ENCODE measurements at regions not wholly inside any gene's neighbourhood (a gene's known extent, or its start where the extent isn't known, plus 50 kb on each side); places are given as distances from the start of the nearest gene placed in this dataset.
"Not testable (repeated sequence)": the region's sequence is repeated elsewhere in the genome, so short reads cannot be mapped to it uniquely, and the experiment has no call there.

DNA sequence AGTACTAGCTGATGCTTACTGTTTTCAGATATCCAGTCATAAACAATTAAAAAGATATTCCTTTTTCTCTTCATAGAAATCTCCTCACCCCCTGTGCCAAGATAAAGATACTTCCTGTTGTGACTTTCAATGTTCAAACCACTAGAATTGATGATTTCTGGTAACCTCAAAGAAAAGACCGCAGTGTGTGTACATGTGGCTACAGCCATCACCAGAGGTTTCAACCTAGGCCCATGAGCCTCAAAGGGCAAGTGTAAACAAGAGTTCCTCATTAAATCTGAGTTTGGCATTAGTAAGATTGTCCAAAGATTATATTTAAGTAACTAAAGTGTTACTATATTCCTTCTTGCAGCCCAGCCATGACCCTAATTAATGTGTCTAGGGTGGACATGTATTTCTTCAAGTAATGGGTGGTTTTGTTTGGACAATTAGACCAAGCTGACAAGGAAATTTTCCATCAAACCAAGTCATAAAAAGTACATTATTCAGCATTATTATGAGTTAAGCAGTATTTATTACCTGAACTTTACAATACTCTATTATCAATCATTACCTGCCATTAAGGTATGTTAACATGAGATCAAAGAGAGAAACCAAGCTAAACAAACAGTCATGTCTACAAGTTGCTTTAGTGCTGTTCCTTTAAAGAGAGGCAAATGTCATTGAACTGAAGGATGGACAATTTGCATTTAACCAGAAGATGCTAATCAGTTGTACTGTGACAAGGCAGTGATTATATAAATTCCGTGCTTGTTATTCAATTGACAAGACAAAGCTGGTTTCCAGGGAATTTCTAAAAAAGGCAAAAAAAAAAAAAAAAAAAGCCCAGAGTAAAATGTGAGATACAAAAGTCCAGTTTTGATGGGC, 382.7 kb downstream of the LNPK start:
- no peak for DNase-seq (ENCODE audit: low read depth in 2 of 3, low spot score in 1 of 3)

DNA sequence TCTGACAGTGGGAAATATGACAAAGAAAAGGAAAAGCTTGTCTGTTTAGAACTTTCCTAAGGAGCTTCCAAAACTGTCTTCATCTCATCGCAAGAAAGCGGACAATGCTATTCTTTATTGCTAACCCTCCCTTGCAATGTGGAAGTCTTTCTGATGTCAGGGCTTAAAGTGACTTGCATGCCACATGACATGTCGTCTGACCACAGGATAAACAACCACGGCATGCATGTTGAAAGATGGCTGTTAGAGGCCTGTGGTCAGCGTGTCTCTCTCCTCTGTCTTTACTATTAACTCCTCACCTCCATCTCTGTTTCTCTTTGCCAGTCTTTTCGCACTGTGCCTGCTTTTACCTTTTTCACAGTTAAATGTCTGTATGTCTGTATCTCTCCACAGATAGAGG, 389.8 kb downstream of the LNPK start:
- DNase-seq (ENCODE audit: low read depth in 2 of 3, low spot score in 1 of 3), result no peak

DNA sequence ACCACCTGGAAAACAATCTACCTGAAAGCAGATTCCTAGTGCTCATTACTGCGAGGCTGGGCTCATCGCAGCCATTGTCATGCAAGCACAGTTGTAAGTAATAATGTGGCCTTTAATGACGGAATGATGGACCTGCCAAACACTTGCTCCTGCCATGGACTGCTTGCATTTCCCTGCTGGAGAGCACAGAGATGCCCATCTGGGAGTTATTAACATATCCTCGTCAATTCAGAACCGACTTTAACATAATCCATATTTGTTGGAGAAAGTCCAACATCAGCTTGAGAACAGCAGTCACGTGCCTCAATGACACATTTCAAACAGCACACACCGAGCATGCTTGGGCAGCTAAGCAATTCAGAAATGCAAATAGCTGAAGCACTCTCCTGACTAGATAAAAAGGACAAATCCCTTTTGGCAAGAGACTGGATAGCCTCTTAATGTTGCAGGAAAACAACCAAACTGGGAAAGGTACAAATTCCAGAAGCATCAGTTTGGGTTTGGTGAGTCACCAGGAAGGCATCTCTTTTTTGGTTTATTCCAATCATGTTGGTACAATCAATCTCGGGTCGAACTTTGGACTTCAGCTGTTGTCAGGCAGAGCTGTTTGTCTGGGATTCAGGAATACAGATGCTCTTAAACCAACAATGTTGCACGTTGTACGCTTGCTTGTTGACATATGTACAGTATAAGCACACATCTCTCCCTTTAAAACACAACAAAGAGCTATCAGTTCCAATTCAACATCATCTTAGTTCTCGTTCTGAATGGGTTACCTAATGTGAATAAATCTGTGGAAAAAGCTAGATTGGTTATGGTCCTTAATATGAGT, 395.8 kb downstream of the LNPK start:
- DNase-seq (ENCODE audit: low read depth in 2 of 3, low spot score in 1 of 3), result no peak

DNA sequence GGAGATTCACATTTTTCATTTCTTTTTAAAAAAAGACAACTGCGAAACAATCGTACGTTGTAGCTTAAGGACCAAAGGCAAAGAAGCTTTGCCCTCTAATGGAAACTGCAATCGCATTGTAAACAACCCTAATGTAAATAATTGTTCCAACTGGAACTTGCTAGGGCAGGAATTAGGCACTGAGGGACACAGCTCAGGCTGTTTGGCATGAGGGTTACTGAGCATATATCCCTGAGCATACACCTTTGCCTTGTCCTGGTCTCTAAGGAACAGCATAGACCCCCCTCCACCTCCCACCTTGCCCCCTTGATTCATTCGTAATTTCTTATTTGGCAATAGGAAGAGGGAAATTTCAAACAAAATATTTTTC, 396.4 kb downstream of the LNPK start:
- no peak for DNase-seq (ENCODE audit: low read depth in 2 of 3, low spot score in 1 of 3)

DNA sequence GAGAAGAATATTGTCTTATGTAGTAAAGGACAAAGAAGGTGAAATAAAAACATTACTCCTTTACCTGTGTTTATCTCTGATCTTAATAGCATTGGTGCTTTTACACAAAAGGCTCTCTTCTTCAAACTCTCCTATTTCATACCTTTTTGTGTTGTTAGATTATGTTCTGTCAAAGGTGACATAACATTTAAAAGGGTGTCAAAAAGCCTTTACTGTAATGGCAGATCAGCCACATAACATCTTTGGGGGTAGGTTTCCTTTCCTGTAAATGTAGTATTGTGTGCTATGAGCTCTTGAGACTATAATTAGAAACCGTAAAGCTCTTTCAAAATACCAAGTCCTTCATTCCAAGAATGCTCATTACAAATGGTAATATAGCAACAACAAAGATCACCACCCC, 400.1 kb downstream of the LNPK start:
- DNase-seq (ENCODE audit: low read depth in 2 of 3, low spot score in 1 of 3), result no peak

DNA sequence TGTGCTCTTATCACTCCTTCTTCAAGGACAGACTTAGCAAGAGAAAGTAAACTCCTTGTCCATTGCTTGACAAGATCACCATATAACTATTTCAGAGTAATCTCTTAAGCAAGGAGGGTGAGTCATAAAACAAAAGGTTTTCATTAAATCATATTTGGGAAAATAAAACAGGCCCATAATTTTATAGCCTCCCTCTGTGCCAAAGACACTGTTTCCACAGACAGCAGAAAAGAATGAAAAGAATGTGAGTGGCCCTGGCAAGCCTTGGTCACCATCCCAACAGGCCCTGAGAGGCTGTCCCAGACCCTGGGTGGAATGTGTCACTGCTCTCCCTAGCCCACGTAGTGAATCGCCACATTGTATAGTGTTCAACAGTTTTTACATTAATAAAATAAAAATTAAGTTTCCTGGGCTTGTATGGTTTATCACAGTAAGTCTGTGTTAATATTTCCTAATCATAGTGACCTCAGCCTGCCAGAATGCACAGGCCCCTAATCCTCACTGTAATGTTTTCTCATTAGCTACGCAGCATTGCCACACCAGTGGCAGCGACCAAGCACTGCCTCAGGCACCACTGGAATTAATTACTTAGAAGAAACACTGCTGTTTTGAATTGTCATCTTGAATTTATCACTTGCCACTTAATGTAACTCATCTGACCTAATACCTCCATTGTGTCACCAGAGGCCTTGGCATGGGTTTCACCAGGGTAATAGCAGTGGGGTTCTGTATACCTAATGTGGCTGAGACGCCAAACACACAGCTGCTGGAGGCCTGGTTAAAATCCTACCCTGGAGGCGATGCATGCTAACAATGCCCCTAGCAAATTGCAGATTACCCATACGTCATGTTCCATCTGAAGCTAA, 401.9 kb downstream of the LNPK start:
- no peak for DNase-seq (ENCODE audit: low read depth in 2 of 3, low spot score in 1 of 3)

DNA sequence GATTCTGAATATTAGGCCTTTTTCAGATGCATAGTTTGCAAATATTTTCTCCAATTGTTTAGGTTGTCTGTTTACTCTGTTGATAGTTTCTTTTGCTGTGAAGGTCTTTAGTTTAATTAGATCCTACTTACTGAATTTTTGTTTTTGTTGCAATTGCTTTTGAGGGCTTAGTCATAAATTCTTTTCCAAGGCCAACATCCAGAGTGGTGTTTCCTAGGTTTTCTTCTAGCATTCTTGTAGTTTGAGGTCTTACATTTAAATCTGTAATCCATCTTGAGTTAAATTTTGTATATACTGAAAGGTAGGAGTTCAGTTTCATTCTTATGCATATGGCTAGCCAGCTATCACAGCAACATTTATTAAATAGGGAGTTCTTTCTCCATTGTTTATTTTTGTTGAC, 404.8 kb downstream of the LNPK start:
- DNase-seq (ENCODE audit: low read depth in 2 of 3, low spot score in 1 of 3), result no peak

DNA sequence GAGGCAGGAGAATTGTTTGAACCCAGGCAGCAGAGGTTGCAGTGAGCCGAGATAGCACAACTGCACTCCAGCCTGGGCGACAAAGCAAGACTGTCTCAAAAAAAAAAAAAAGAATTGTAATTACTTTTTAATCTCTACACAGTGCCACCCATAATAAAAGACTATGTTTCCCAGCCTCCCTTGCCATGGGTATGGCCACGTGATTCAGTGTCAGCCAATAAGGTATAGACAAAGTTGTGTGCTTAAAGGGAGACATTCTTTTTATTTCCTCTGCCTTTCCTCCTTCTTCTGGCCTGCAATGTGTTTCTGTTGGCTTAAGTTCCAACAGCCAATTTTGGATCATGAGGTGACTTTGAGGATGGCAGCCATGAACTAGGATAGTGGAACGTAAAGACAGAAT, 406.9 kb downstream of the LNPK start:
- no peak for DNase-seq (ENCODE audit: low read depth in 2 of 3, low spot score in 1 of 3)

DNA sequence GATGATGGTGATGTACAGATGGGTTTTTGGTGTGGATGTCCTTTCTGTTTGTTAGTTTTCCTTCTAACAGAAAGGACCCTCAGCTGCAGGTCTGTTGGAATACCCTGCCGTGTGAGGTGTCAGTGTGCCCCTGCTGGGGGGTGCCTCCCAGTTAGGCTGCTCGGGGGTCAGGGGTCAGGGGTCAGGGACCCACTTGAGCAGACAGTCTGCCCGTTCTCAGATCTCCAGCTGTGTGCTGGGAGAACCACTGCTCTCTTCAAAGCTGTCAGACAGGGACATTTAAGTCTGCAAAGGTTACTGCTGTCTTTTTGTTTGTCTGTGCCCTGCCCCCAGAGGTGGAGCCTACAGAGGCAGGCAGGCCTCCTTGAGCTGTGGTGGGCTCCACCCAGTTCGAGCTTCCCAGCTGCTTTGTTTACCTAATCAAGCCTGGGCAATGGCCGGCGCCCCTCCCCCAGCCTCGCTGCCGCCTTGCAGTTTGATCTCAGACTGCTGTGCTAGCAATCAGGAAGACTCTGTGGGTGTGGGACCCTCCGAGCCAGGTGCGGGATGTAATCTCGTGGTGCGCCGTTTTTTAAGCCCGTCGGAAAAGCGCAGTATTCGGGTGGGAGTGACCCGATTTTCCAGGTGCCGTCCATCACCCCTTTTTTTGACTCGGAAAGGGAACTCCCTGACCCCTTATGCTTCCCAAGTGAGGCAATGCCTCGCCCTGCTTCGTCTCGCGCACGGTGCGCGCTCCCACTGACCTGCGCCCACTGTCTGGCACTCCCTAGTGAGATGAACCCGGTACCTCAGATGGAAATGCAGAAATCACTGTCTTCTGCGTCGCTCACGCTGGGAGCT, 408.2 kb downstream of the LNPK start:
- not testable (repeated sequence) for DNase-seq (ENCODE audit: low read depth in 2 of 3, low spot score in 1 of 3)

DNA sequence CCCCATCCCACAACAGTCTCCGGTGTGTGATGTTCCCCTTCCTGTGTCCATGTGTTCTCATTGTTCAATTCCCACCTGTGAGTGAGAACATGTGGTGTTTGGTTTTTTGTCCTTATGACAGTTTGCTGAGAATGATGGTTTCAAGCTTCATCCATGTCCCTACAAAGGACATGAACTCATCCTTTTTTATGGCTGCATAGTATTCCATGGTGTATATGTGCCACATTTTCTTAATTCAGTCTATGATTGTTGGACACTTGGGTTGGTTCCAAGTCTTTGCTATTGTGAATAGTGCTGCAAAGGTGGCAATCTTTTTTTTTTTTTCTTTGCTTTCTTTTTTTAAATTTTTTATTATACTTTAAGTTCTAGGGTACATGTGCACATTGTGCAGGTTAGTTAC, 406.7 kb upstream of the ATP5MC3 start:
- DNase-seq (ENCODE audit: low read depth in 2 of 3, low spot score in 1 of 3), result not testable (repeated sequence)

DNA sequence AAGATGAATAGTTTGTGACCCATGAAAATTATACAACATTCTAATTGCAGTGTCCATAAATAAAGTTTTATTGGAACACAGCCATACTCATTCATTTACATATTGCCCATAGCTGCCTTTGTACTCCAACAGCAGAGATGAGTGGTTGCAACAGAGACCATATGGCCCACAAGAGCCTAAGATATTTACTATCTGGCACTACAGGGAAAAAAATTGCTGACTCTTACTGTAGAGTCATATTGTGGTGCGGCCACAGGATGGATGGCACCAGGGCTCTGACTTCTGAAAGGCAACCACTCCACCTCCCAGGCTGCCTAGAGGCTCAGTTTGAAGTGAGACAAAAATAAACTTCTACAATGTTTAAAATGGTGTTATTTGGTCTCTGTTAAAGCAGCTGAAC, 404.0 kb upstream of the ATP5MC3 start:
- DNase-seq (ENCODE audit: low read depth in 2 of 3, low spot score in 1 of 3), result no peak

DNA sequence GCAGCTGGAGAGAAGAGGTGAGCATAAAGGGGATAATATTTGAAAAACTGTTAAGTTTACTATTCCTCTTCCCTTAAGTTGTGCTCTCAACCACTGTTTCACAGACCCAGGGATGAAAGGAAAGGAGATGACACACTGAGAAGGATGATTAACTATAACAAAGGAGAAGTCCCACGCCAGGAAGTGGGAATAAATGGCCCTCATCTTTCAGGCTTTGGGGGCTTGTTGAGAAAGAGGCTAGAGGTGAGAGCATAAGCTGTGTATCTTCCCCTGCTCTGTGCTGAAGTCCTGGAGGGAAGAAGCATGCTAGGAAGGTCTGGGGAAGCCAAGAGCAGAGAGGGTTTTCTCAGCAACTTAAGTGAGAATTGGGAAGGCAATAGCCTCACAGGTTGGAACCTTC, 399.1 kb upstream of the ATP5MC3 start:
- no peak for DNase-seq (ENCODE audit: low read depth in 2 of 3, low spot score in 1 of 3)

DNA sequence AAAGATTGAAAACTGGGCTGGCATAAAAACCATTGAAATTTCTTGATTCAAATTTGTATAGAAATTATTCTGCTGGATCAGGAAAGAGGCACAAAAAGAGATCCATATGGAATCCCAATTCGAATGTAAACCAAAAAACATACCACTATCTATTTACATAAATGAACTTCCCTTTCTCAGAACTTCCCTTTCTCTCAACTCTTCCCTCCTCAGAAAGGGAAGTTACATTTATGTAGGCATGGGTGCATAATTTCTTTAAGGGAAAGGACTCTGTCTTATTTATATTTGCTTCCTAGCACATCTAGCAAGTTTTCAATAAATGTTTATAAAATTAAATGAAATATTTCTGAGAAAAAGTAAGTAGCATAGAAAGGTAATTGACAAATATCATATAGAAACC, 398.1 kb upstream of the ATP5MC3 start:
- DNase-seq (ENCODE audit: low read depth in 2 of 3, low spot score in 1 of 3), result no peak

DNA sequence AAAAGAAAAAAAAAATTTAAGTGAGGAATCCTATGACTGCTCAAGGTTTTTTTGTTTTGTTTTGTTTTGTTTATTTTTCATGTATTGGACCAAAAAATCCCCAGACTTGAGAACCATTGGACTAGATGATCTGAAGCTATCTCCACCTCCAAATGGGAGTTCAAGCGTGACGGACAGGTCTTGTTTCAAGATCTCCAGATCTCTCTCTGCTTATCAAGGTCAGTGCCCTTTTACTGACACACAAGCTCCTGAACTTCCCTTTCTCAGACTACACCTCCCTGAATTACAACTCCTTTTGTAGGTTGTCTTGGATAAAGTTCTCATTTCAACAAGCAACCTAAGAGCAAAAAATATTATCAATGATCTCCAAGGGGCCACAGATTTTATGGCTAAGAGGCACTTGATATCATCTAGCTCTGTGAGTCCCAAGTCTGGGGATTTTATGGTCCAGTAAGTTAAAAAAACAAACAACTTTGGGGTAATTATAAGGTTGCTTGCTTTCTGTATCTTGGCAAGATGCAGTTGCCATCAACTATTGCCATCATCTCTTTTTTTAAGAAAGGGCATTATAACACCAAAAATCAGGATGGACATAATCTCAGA, 396.0 kb upstream of the ATP5MC3 start:
- DNase-seq (ENCODE audit: low read depth in 2 of 3, low spot score in 1 of 3), result no peak

DNA sequence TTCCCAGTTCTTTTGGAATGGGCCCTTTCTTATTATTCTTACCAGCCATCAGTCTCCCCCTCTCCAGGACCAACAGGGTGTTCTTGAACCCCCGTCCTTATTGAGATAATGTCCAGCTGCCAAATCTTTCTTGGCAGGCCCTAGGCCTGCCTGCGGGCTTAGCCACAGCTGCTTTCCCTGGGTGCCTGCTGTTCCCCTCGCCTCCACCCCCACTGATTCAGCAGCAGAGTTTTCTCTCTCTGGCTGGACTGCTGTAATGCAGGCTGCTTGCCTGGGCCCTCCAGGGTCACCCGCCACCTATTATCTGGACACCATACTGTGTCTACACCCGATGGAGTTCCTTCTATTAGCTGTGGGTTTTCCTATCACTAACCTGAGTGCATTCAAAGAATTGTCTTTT, 395.4 kb upstream of the ATP5MC3 start:
- no peak for DNase-seq (ENCODE audit: low read depth in 2 of 3, low spot score in 1 of 3)

DNA sequence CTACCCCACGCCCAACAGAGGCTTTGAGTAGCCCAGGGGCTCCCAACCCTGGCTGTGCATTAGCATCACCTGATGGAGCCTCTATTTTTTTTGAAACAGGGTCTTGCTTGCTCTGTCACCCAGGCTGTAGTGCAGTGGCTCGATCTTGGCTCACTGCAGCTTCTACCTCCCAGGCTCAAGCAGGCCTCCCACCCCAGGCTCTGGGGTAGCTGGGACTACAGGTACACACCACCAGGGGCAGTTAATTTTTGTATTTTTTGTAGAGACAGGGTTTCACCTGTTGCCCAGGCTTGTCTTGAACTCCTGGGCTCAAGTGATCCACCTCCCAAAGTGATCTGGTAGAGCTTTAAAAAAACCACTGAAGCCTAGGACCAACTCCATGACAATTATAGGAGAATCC, 394.8 kb upstream of the ATP5MC3 start:
- DNase-seq (ENCODE audit: low read depth in 2 of 3, low spot score in 1 of 3), result no peak

DNA sequence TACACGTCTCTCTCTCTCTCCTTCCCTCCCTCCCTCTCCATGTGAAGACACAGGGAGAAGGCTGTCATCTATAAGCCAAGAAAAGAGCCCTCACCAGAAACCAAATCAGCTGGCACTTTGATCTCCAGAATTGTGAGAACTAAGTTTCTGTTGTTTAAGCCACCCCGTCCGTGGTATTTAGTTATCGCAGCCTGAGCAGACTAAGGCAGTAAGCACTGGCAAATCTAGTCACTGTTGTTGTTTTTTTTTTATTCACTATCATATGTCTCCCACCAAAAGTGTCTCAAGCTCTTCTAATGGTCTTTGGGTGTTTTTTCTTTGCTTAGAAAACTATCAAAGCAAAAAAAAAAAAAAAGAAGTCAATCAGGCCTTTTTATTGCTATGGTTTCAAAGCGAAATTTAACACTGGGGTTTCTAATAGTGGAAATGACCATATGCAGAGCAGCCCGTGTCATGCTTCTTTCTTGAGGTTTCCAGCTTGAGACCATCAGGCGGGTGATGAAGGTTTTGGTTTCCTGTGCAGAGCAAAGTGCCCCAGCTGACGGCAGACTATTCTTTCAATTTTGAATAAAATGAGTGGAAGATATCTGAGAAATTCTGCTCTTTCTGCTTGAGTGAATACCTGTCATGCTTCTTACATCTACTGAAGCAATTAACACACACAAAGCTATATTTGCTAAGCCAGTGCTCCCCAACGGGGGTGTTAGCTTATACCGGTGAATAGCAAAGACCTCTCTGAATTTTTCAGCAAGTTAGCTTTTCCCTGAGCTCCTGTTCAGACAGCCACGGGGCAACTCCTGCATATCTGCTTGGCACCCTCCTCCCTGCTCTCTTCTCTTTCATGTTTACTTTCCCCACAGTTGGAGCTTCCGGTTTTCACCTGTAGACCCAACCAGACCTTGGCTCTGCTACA, 394.1 kb upstream of the ATP5MC3 start:
- DNase-seq (ENCODE audit: low read depth in 2 of 3, low spot score in 1 of 3), result no peak

DNA sequence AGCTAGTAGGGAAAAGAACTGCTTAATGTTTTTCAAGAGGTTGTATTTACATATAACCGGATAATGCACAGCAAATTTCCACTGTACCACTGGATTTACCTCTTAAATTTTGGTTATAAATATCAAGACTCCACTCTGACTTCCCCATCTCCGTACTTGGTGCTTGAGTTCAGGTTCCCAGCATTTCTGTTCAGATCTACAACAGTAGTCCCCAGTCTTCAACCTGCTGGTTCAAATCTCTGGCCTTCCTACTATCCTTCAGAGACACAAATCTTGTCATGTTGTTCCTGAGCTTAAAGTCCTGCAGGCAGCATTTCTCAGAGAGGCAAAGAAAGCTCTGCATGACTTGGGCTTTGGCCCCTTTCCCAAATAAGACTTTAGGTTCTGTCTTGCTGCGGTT, 392.6 kb upstream of the ATP5MC3 start:
- DNase-seq (ENCODE audit: low read depth in 2 of 3, low spot score in 1 of 3), result no peak

DNA sequence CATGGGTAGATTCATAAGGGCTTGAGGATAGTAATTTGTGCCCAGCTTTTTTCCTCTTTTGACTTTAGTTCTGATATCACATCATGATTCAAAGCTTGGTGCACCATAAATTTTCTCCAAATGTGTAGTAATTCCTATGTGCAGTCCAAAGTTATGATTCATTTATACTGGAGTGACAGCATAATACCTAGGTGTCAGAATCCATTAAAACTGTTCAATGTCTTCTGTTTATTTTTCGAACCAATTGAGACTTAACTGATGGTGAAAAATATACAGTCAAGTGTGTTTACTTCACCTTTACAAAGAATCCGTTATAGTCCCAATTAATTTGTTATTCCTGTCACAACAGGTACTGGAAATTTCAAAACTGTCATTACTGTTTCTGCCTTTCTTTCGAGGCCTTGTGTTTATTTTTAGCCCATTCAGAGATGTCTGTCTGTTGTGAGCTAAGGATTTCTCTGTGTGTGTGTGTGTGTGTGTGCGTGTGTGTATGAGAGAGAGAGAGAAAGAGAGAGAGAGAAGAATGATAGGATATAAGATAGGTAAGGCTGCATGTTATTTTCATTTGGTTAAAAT, 389.7 kb upstream of the ATP5MC3 start:
- DNase-seq (ENCODE audit: low read depth in 2 of 3, low spot score in 1 of 3), result no peak

Measured in stimulated activated CD4-positive, alpha-beta T cell treated with anti-CD3 and anti-CD28 coated beads, Interleukin-12 subunit alpha, Interleukin-12 subunit beta, amount 100 ng/mL, for 48 hours (primary cell).